H1 (cell line): ENCODE measurements at regions not wholly inside any gene's neighbourhood (a gene's known extent, or its start where the extent isn't known, plus 50 kb on each side); places are given as distances from the start of the nearest gene placed in this dataset.

Experiments used
- CTCF ChIA-PET: fragments of 300-600 bp; sonication (Branson Sonifier 250); formaldehyde crosslinking; loops from one replicate; lab custom pipeline; 2021; ENCODE audit not compliant: partially characterized antibody; lab: Charles Lee
- POLR2A ChIA-PET: fragments of 300-600 bp; sonication (Branson Sonifier 250); formaldehyde crosslinking; loops from one replicate; lab custom pipeline; 2021; ENCODE audit warnings: inconsistent platforms; ENCODE audit not compliant: partially characterized antibody; lab: Charles Lee
- DNase-seq, 2 experiments: peaks; one replicate each; pipeline versions ENCODE4 v3.0.0 to v3.0.0-alpha.2; 2010 to 2022; ENCODE audit warnings: low spot score in 2 of 2, low read depth in 1 of 2, mixed read lengths in 1 of 2
- FAIRE-seq: peaks from 2 replicates; lab custom pipeline; 2011; peaks lifted over from hg19 to GRCh38; lab: Jason Lieb, UNC
- H2AFZ ChIP-seq: 2 replicates; pipeline ENCODE4 v1.8.1; 2012; ENCODE audit warnings: low read length, inconsistent platforms
- H2AK5ac ChIP-seq: 2 replicates; pipeline ENCODE4 v1.6.1; 2013; ENCODE audit warnings: low read depth, low read length
- H2BK120ac ChIP-seq: replicated peaks from 2 replicates; pipeline ENCODE3; 2013; ENCODE audit warnings: low read depth, low read length, inconsistent platforms
- H2BK12ac ChIP-seq: 2 replicates; pipeline ENCODE4 v1.6.1; 2013; ENCODE audit warnings: low read depth, low read length
- H2BK15ac ChIP-seq: 2 replicates; pipeline ENCODE4 v1.6.1; 2013; ENCODE audit warnings: low read length
- H2BK20ac ChIP-seq: 2 replicates; pipeline ENCODE4 v1.6.1; 2013; ENCODE audit warnings: low read length
- H2BK5ac ChIP-seq: 2 replicates; pipeline ENCODE4 v1.6.1; 2013; ENCODE audit warnings: low read depth, low read length
- H3K14ac ChIP-seq: 2 replicates; pipeline ENCODE4 v1.6.1; 2013; ENCODE audit warnings: inconsistent platforms; ENCODE audit not compliant: insufficient read length
- H3K18ac ChIP-seq: 2 replicates; pipeline ENCODE4 v1.6.1; 2013; ENCODE audit warnings: low read length; ENCODE audit errors: extremely low read depth
- H3K23ac ChIP-seq: 2 replicates; pipeline ENCODE4 v1.6.1; 2013; ENCODE audit warnings: inconsistent platforms; ENCODE audit not compliant: insufficient read length
- H3K23me2 ChIP-seq: 2 replicates; pipeline ENCODE4 v1.6.1; 2013; ENCODE audit warnings: low read depth, low read length
- H3K27ac ChIP-seq: 2 replicates; pipeline ENCODE4 v1.6.1; 2011; ENCODE audit warnings: low read depth, low read length, inconsistent platforms
- H3K27me3 ChIP-seq, 4 experiments: replicated peaks in 1 of 4; 1 replicate in 1 of 4; 2 replicates in 3 of 4; pipeline versions ENCODE4 v1.6.1 to v1.8.1; 2011 to 2013; ENCODE audit warnings: low read length in 3 of 4, mild to moderate bottlenecking in 3 of 4, inconsistent platforms in 2 of 4, mixed read lengths in 2 of 4, moderate library complexity in 1 of 4; ENCODE audit not compliant: control insufficient read depth in 3 of 4, insufficient read depth in 3 of 4; ENCODE audit errors: extremely low read depth in 1 of 4
- H3K36me3 ChIP-seq, 4 experiments: 2 replicates each; pipeline versions ENCODE4 v1.6.1 to v1.8.1; 2011 to 2013; ENCODE audit warnings: mild to moderate bottlenecking in 4 of 4, low read length in 3 of 4, moderate library complexity in 2 of 4, control low read depth in 1 of 4, inconsistent platforms in 1 of 4; ENCODE audit not compliant: insufficient read depth in 4 of 4, control insufficient read depth in 2 of 4
- H3K4ac ChIP-seq: replicated peaks from 2 replicates; pipeline ENCODE3; 2013; ENCODE audit warnings: low read length, low read depth, mixed read lengths, inconsistent platforms; ENCODE audit not compliant: insufficient read length
- H3K4me1 ChIP-seq, 4 experiments: replicated peaks in 1 of 4; 1 replicate in 1 of 4; 2 replicates in 3 of 4; pipeline versions ENCODE4 v1.6.1 to v1.8.1; 2011 to 2013; ENCODE audit warnings: low read length in 3 of 4, inconsistent platforms in 2 of 4, mixed read lengths in 1 of 4; ENCODE audit not compliant: insufficient read depth in 4 of 4, control insufficient read depth in 3 of 4
- H3K4me2 ChIP-seq, 2 experiments: 2 replicates each; pipeline versions ENCODE4 v1.6.1 to v1.8.1; 2011 to 2013; ENCODE audit warnings: low read depth in 2 of 2, low read length in 2 of 2, control low read depth in 1 of 2, inconsistent platforms in 1 of 2, mild to moderate bottlenecking in 1 of 2; ENCODE audit not compliant: insufficient read depth in 1 of 2
- H3K4me3 ChIP-seq, 4 experiments: fragments of 200-600, 300-600 bp in 1 of 4; sonication (generic), shearing (Covaris generic), sonication (Bioruptor Twin) in 1 of 4; 2 replicates each; pipeline versions ENCODE4 v1.5.1 to v1.8.1; 2011 to 2016; ENCODE audit warnings: low read length in 4 of 4, low read depth in 3 of 4, control low read depth in 2 of 4, inconsistent platforms in 2 of 4, mild to moderate bottlenecking in 2 of 4, mixed read lengths in 1 of 4, moderate library complexity in 1 of 4; ENCODE audit not compliant: insufficient read depth in 2 of 4; ENCODE audit errors: extremely low read depth in 1 of 4
- H3K56ac ChIP-seq: replicated peaks from 2 replicates; pipeline ENCODE3; 2013; ENCODE audit warnings: low read depth, mild to moderate bottlenecking, mixed read lengths, low read length, inconsistent platforms; ENCODE audit not compliant: insufficient read length
- H3K79me1 ChIP-seq: 2 replicates; pipeline ENCODE4 v1.6.1; 2013; ENCODE audit warnings: low read depth, low read length, control low read depth
- H3K79me2 ChIP-seq, 2 experiments: 2 replicates each; pipeline versions ENCODE4 v1.6.1 to v1.8.1; 2012 to 2013; ENCODE audit warnings: low read length in 2 of 2, mild to moderate bottlenecking in 2 of 2, inconsistent platforms in 1 of 2; ENCODE audit not compliant: insufficient read depth in 2 of 2, control insufficient read depth in 1 of 2
- H3K9ac ChIP-seq, 4 experiments: replicated peaks in 1 of 4; 1 replicate in 1 of 4; 2 replicates in 3 of 4; pipeline versions ENCODE4 v1.6.1 to v1.8.1; 2011 to 2013; ENCODE audit warnings: low read depth in 3 of 4, low read length in 3 of 4, control low read depth in 2 of 4, mild to moderate bottlenecking in 2 of 4, moderate library complexity in 2 of 4, inconsistent platforms in 1 of 4; ENCODE audit errors: extremely low read depth in 1 of 4
- H3K9me3 ChIP-seq, 2 experiments: 2 replicates each; pipeline versions ENCODE4 v1.6.1 to v1.8.1; 2012 to 2013; ENCODE audit warnings: mild to moderate bottlenecking in 2 of 2, moderate library complexity in 2 of 2, control low read depth in 1 of 2, inconsistent platforms in 1 of 2, low read depth in 1 of 2, low read length in 1 of 2, mixed read lengths in 1 of 2; ENCODE audit not compliant: insufficient read depth in 2 of 2
- H4K20me1 ChIP-seq, 2 experiments: replicated peaks in 1 of 2; 2 replicates each; pipeline versions ENCODE3 to v1.8.1; 2011 to 2013; ENCODE audit warnings: inconsistent platforms in 2 of 2, low read length in 2 of 2, mild to moderate bottlenecking in 1 of 2; ENCODE audit not compliant: insufficient read depth in 2 of 2, control insufficient read depth in 1 of 2
- H4K5ac ChIP-seq: 2 replicates; pipeline ENCODE4 v1.6.1; 2013; ENCODE audit warnings: low read length, low read depth, mixed read lengths, inconsistent platforms; ENCODE audit not compliant: insufficient read length
- H4K8ac ChIP-seq: 2 replicates; pipeline ENCODE4 v1.8.0; 2013; ENCODE audit warnings: mild to moderate bottlenecking, moderate library complexity, low read length, inconsistent platforms; ENCODE audit not compliant: insufficient read depth; ENCODE audit errors: extremely low read depth
- H4K91ac ChIP-seq: replicated peaks from 2 replicates; pipeline ENCODE3; 2013; ENCODE audit warnings: low read length, mixed read lengths, inconsistent platforms; ENCODE audit not compliant: insufficient read length
- EZH2 ChIP-seq: fragments of 200-600 bp; sonication (generic); IDR thresholded peaks from 2 replicates; pipeline ENCODE4 v1.7.1; 2012; ENCODE audit warnings: low read depth, mild to moderate bottlenecking, moderate library complexity, low read length, inconsistent platforms; ENCODE audit not compliant: severe bottlenecking
- KDM1A ChIP-seq: fragments of 200-600, 300-600 bp; sonication (generic); IDR thresholded peaks from 2 replicates; pipeline ENCODE4 v1.7.1; 2016; ENCODE audit warnings: mild to moderate bottlenecking, low read length, borderline replicate concordance
- WGBS, 2 experiments: shearing (Covaris generic) in 1 of 2; methylation state at CpG; one replicate each; pipeline versions ENCODE4 v1.1.6 to v1.1.7; 2013 to 2015; ENCODE audit warnings: low lambda C conversion rate in 2 of 2, mixed read lengths in 2 of 2, inconsistent platforms in 1 of 2, low coverage in 1 of 2, missing lambda C conversion rate in 1 of 2; ENCODE audit not compliant: insufficient replicate concordance in 2 of 2, insufficient coverage in 1 of 2, insufficient read length in 1 of 2; ENCODE audit errors: extremely low coverage in 1 of 2, missing lambda C conversion rate in 1 of 2; 5-methylcytosine and 5-hydroxymethylcytosine counted together

DNA sequence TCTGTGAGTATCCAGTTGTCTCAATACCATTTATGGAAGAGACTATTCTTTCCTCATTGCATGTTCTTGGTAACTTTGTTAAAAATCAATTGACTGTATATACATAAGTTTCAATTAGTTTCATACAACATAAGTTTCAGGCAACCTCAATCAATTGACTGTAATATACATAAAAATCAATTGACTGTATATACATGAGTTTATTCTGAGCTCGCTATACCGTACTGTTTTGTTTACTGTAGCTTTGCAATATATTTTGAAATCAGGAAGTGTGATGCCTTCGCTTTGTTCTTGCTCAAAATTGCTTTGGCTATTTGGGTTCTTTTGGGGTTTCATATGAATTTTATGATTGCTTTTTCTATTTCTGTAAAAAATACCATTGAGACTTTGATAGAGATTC lies 392.0 kb downstream of the BTG1 start:
- no peak overlapping the region for H4K8ac ChIP-seq
- H3K14ac ChIP-seq, result no peak overlapping the region
- H2AFZ ChIP-seq, result no peak overlapping the region
- H3K23me2 ChIP-seq, result no peaks in the 10 kb centered on the region; the same call in 1 of the 2 replicates
- ChIA-PET CTCF (interaction anchor here (0.7 to 1.5 kb wide), 3 partner anchors 11 to 36 kb away, joined by 3 to 4 read pairs (median 3); no protein-coding TSS in a partner anchor), POLR2A (no interaction called here)
- H3K23ac ChIP-seq, result no peak overlapping the region
- no peak overlapping the region for H3K56ac ChIP-seq
- H3K36me3 ChIP-seq, result no peaks in the 10 kb centered on the region
- H2BK15ac ChIP-seq, result no peak overlapping the region
- no peak overlapping the region for H4K5ac ChIP-seq
- TF ChIP-seq KDM1A (peak; percentile 63; the same call in 1 of the 2 replicates), EZH2 (no peak)
- no peak overlapping the region for H3K18ac ChIP-seq
- H2BK120ac ChIP-seq, result no peak overlapping the region
- no peak overlapping the region for H3K27ac ChIP-seq
- no peaks in the 10 kb centered on the region for H3K27me3 ChIP-seq
- no peak overlapping the region for H2BK20ac ChIP-seq
- DNase-seq (no peak), FAIRE-seq (no peak)
- H3K9me3 ChIP-seq, result 0 out of 4 replicates have a peak, but pooled peaks cover 0 to 4% of the 10 kb centered on the region in 2 experiments
- H3K4me2 ChIP-seq, result no peak overlapping the region
- no peak overlapping the region for H4K91ac ChIP-seq
- no peak overlapping the region for H2BK12ac ChIP-seq
- no peaks in the 10 kb centered on the region for H4K20me1 ChIP-seq
- H3K4me1 ChIP-seq, result no peaks in the 10 kb centered on the region
- no peak overlapping the region for H2BK5ac ChIP-seq
- no peaks in the 10 kb centered on the region for H3K79me2 ChIP-seq
- no peak overlapping the region for H3K4me3 ChIP-seq
- 92% methylated on average over 3 of the region's 3 CpGs; no CpG with 5 or more reads in 1 of the 2 experiments for WGBS, 2 experiments
- no peak overlapping the region for H3K4ac ChIP-seq
- no peak overlapping the region for H3K9ac ChIP-seq
- no peaks in the 10 kb centered on the region for H3K79me1 ChIP-seq
- no peak overlapping the region for H2AK5ac ChIP-seq
